SK-N-SH (cell line): ENCODE measurements at regions not wholly inside any gene's neighbourhood (a gene's known extent, or its start where the extent isn't known, plus 50 kb on each side); places are given as distances from the start of the nearest gene placed in this dataset.

Experiments
- EZH2phosphoT487 ChIP-seq: fragments of 200-600 bp; sonication (generic); IDR thresholded peaks from 2 replicates; pipeline ENCODE4 v1.6.1; 2017; ENCODE audit warnings: low read depth, mixed run types, mild to moderate bottlenecking, antibody characterized with exemption, moderate library complexity, borderline replicate concordance
- MEF2A ChIP-seq: IDR thresholded peaks from 2 replicates; pipeline ENCODE4 v1.4.0; 2012; ENCODE audit warnings: low read depth, borderline replicate concordance
- RFX5 ChIP-seq: IDR thresholded peaks from 2 replicates; pipeline ENCODE4 v1.6.1; 2012; ENCODE audit warnings: mild to moderate bottlenecking, improper control_type of control experiment, low read length
- SIN3A ChIP-seq: IDR thresholded peaks from 2 replicates; pipeline ENCODE4 v1.6.1; 2012; ENCODE audit warnings: low read depth, mild to moderate bottlenecking, low read length, moderate library complexity, borderline replicate concordance
- SMC3 ChIP-seq: IDR thresholded peaks from 2 replicates; pipeline ENCODE4 v1.6.1; 2012; ENCODE audit warnings: low read depth, low read length, improper control_type of control experiment
- TAF1 ChIP-seq: IDR thresholded peaks from 2 replicates; pipeline ENCODE4 v1.6.1; 2012; ENCODE audit warnings: low read depth, mild to moderate bottlenecking, low read length, moderate library complexity, borderline replicate concordance
- TCF12 ChIP-seq: IDR thresholded peaks from 2 replicates; pipeline ENCODE4 v1.4.0; 2012
- TF ChIP-seq, protein P1 (sequence below): fragments of 200-600 bp; sonication (generic); IDR thresholded peaks from 2 replicates; pipeline ENCODE4 v1.6.1; 2017; ENCODE audit warnings: antibody characterized with exemption, mild to moderate bottlenecking, moderate library complexity

DNA sequence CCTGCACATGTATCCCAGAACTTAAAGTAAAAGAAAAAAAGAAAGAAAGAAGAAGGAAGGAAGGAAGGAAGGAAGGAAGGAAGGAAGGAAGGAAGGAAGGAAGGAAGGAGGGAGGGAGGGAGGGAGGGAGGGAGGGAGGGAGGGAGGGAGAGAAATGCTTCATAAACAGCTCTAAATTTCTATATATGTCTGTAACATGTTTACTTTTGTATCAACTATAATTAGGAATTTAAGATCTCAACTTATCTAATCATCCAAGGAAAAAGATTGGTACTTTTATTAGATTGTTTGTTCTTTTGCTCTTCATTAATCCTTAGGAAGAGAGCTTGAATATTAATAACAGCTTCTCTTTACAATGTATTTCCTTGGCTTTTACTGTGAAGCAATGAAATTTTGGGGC lies 195.4 kb upstream of the PRMT6 start:
- TF ChIP-seq EZH2phosphoT487 (no peak), TAF1 (no peak), RFX5 (no peak), SIN3A (no peak), SMC3 (no peak), TCF12 (no peak), MEF2A (no peak)
- TF ChIP-seq, protein P1, sequence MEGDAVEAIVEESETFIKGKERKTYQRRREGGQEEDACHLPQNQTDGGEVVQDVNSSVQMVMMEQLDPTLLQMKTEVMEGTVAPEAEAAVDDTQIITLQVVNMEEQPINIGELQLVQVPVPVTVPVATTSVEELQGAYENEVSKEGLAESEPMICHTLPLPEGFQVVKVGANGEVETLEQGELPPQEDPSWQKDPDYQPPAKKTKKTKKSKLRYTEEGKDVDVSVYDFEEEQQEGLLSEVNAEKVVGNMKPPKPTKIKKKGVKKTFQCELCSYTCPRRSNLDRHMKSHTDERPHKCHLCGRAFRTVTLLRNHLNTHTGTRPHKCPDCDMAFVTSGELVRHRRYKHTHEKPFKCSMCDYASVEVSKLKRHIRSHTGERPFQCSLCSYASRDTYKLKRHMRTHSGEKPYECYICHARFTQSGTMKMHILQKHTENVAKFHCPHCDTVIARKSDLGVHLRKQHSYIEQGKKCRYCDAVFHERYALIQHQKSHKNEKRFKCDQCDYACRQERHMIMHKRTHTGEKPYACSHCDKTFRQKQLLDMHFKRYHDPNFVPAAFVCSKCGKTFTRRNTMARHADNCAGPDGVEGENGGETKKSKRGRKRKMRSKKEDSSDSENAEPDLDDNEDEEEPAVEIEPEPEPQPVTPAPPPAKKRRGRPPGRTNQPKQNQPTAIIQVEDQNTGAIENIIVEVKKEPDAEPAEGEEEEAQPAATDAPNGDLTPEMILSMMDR = no peak
